Astrocyte (in vitro differentiated cells and primary cell): ENCODE measurements at regions not wholly inside any gene's neighbourhood (a gene's known extent, or its start where the extent isn't known, plus 50 kb on each side); places are given as distances from the start of the nearest gene placed in this dataset.
A peak's percentile ranks its signal among the peaks of the same experiment; 100 is the strongest.

Experiments used
- DNase-seq: peaks from one replicate; pipeline ENCODE4 v3.0.0-alpha.2; 2010; ENCODE audit warnings: low read depth
- FAIRE-seq: peaks from 2 replicates; lab custom pipeline; 2011; peaks lifted over from hg19 to GRCh38; lab: Jason Lieb, UNC
- H2AFZ ChIP-seq: 2 replicates; pipeline ENCODE4 v1.6.0; 2012; ENCODE audit warnings: low read depth, low read length, inconsistent platforms
- H3K27ac ChIP-seq: 2 replicates; pipeline ENCODE4 v1.5.1; 2011; ENCODE audit warnings: low read depth, low read length, inconsistent platforms
- H3K27me3 ChIP-seq: 2 replicates; pipeline ENCODE4 v1.6.0; 2011; ENCODE audit warnings: low read length, inconsistent platforms; ENCODE audit not compliant: insufficient read depth
- H3K36me3 ChIP-seq: 2 replicates; pipeline ENCODE4 v1.5.1; 2011; ENCODE audit warnings: low read length, inconsistent platforms; ENCODE audit not compliant: insufficient read depth
- H3K4me1 ChIP-seq: 2 replicates; pipeline ENCODE4 v1.5.1; 2011; ENCODE audit warnings: low read length, inconsistent platforms; ENCODE audit not compliant: insufficient read depth
- H3K4me2 ChIP-seq: 2 replicates; pipeline ENCODE4 v1.6.0; 2012; ENCODE audit warnings: low read length, inconsistent platforms
- H3K4me3 ChIP-seq: 2 replicates; pipeline ENCODE4 v1.5.1; 2011; ENCODE audit warnings: low read depth, mild to moderate bottlenecking, low read length, inconsistent platforms; ENCODE audit not compliant: insufficient read depth
- H3K79me2 ChIP-seq: 2 replicates; pipeline ENCODE4 v1.6.0; 2012; ENCODE audit warnings: mild to moderate bottlenecking, low read length, inconsistent platforms; ENCODE audit not compliant: insufficient read depth
- H3K9ac ChIP-seq: 2 replicates; pipeline ENCODE4 v1.6.0; 2012; ENCODE audit warnings: mild to moderate bottlenecking, low read length, inconsistent platforms
- H3K9me3 ChIP-seq: 2 replicates; pipeline ENCODE4 v1.5.1; 2012; ENCODE audit warnings: low read depth, mild to moderate bottlenecking, low read length, inconsistent platforms; ENCODE audit not compliant: insufficient read depth
- H4K20me1 ChIP-seq: 2 replicates; pipeline ENCODE4 v1.6.0; 2012; ENCODE audit warnings: low read length, inconsistent platforms; ENCODE audit not compliant: insufficient read depth
- H3K27ac Mint-ChIP-seq: one replicate; pipeline ENCODE4 v1.8.0; 2021; ENCODE audit warnings: mild to moderate bottlenecking, mixed read lengths; ENCODE audit not compliant: unreplicated experiment
- H3K27me3 Mint-ChIP-seq: one replicate; pipeline ENCODE4 v1.8.0; 2021; ENCODE audit warnings: low read depth, mixed read lengths; ENCODE audit not compliant: unreplicated experiment
- H3K36me3 Mint-ChIP-seq: one replicate; pipeline ENCODE4 v1.8.0; 2021; ENCODE audit warnings: low read depth, mixed read lengths; ENCODE audit not compliant: unreplicated experiment
- H3K4me1 Mint-ChIP-seq: one replicate; pipeline ENCODE4 v1.8.0; 2021; ENCODE audit warnings: low read depth, mixed read lengths; ENCODE audit not compliant: unreplicated experiment
- H3K4me3 Mint-ChIP-seq: one replicate; pipeline ENCODE4 v1.8.0; 2021; ENCODE audit warnings: mild to moderate bottlenecking, moderate library complexity, mixed read lengths; ENCODE audit not compliant: unreplicated experiment
- H3K9me3 Mint-ChIP-seq: one replicate; pipeline ENCODE4 v1.8.0; 2021; ENCODE audit warnings: mild to moderate bottlenecking, mixed read lengths; ENCODE audit not compliant: unreplicated experiment
- EZH2 ChIP-seq: IDR thresholded peaks from 2 replicates; pipeline ENCODE4 v1.6.1; 2012; ENCODE audit warnings: mild to moderate bottlenecking, low read length, inconsistent platforms; ENCODE audit not compliant: insufficient read depth
- TF ChIP-seq, protein P1 (sequence below): IDR thresholded peaks from 2 replicates; pipeline ENCODE4 v1.5.1; 2011; ENCODE audit warnings: low read depth, mild to moderate bottlenecking, inconsistent platforms, low read length, moderate library complexity; ENCODE audit not compliant: insufficient read depth

DNA sequence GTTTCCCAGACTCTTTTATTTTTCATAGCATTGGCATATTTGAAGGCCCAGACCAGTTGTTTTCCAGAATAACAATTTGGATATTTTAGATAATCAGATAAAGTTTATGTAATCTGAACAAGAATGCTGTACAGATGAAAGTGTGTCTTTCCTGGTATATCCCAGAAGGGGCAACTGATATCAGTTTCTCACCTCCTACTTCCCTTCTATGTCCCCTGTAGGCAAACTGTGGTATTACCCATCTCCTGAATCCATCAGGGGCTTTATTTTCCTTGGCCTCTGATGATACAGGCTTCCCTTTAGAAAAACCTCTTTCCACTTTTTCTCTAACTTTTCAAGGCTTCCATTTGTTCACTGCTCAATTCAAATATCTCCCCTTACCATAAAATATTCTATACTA, 87.5 kb upstream of the RGS1 start:
- Histone ChIP-seq H3K36me3 (no peaks in the 10 kb centered on the region), H2AFZ (no peak overlapping the region), H3K4me1 (peaks cover 29% of the 10 kb centered on the region), H3K27ac (no peak overlapping the region), H3K4me2 (no peak overlapping the region), H3K27me3 (no peaks in the 10 kb centered on the region), H3K9ac (no peak overlapping the region), H3K4me3 (no peak overlapping the region), H3K79me2 (no peaks in the 10 kb centered on the region), H4K20me1 (no peaks in the 10 kb centered on the region), H3K9me3 (no peaks in the 10 kb centered on the region)
- H3K27ac Mint-ChIP-seq = no peak overlapping the region
- no peak for DNase-seq
- H3K9me3 Mint-ChIP-seq = no peaks in the 10 kb centered on the region
- H3K36me3 Mint-ChIP-seq = no peaks in the 10 kb centered on the region
- no peaks in the 10 kb centered on the region for H3K27me3 Mint-ChIP-seq
- peaks cover 10% of the 10 kb centered on the region for H3K4me1 Mint-ChIP-seq
- TF ChIP-seq EZH2 = no peak
- TF ChIP-seq, protein P1, sequence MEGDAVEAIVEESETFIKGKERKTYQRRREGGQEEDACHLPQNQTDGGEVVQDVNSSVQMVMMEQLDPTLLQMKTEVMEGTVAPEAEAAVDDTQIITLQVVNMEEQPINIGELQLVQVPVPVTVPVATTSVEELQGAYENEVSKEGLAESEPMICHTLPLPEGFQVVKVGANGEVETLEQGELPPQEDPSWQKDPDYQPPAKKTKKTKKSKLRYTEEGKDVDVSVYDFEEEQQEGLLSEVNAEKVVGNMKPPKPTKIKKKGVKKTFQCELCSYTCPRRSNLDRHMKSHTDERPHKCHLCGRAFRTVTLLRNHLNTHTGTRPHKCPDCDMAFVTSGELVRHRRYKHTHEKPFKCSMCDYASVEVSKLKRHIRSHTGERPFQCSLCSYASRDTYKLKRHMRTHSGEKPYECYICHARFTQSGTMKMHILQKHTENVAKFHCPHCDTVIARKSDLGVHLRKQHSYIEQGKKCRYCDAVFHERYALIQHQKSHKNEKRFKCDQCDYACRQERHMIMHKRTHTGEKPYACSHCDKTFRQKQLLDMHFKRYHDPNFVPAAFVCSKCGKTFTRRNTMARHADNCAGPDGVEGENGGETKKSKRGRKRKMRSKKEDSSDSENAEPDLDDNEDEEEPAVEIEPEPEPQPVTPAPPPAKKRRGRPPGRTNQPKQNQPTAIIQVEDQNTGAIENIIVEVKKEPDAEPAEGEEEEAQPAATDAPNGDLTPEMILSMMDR = no peak
- H3K4me3 Mint-ChIP-seq = no peak overlapping the region
- no peak for FAIRE-seq

DNA sequence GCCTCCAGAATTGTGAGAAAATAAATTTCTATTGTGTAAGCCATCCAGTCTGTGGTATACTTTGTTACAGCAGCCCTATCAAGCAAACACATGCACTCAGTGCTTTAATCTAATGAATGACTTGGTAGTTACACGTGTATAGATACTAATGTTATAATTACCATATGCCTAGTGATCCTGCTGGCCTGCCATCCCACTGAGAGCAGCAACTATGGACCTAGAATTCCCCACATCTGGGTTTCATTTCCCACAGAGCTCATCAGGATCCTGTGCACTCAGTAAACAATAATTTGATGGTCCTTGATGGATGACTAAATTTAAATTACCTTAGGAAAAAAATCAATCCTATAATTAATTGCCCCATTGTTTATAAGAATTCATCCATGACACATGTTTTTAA, 86.5 kb upstream of the RGS1 start:
- no peaks in the 10 kb centered on the region for H3K36me3 ChIP-seq
- peak overlapping the region; percentile 92 for H3K27ac Mint-ChIP-seq
- FAIRE-seq (no peak), DNase-seq (peak; percentile 61)
- H3K27ac ChIP-seq = peak overlapping the region; percentile 81
- H3K27me3 Mint-ChIP-seq = no peaks in the 10 kb centered on the region
- H3K9me3 Mint-ChIP-seq = no peaks in the 10 kb centered on the region
- no peaks in the 10 kb centered on the region for H3K27me3 ChIP-seq
- H3K4me3 Mint-ChIP-seq = no peak overlapping the region
- H3K79me2 ChIP-seq = no peaks in the 10 kb centered on the region
- no peak overlapping the region for H2AFZ ChIP-seq
- peak overlapping the region; percentile 13 for H3K9ac ChIP-seq
- no peak overlapping the region for H3K4me2 ChIP-seq
- H3K4me1 ChIP-seq = peaks cover 29% of the 10 kb centered on the region
- TF ChIP-seq, protein P1 = no peak
- TF ChIP-seq EZH2 = no peak
- peaks cover 10% of the 10 kb centered on the region for H3K4me1 Mint-ChIP-seq
- H3K4me3 ChIP-seq = no peak overlapping the region
- H3K36me3 Mint-ChIP-seq = no peaks in the 10 kb centered on the region
- H3K9me3 ChIP-seq = no peaks in the 10 kb centered on the region
- no peaks in the 10 kb centered on the region for H4K20me1 ChIP-seq

- H4K20me1 ChIP-seq = no peaks in the 10 kb centered on the region
- peak; percentile 97 for DNase-seq
- Mint-ChIP-seq H3K9me3 (no peaks in the 10 kb centered on the region), H3K4me1 (peaks cover 10% of the 10 kb centered on the region), H3K36me3 (no peaks in the 10 kb centered on the region), H3K27ac (peak overlapping the region; percentile 92), H3K4me3 (no peak overlapping the region), H3K27me3 (no peaks in the 10 kb centered on the region)
- no peak overlapping the region for H2AFZ ChIP-seq
- no peaks in the 10 kb centered on the region for H3K27me3 ChIP-seq
- TF ChIP-seq, protein P1 = no peak
- no peak for TF ChIP-seq EZH2
- no peaks in the 10 kb centered on the region for H3K79me2 ChIP-seq
- peak overlapping the region; percentile 67 for H3K9ac ChIP-seq
- no peak overlapping the region for H3K4me3 ChIP-seq
- FAIRE-seq = peak; percentile 86
- no peaks in the 10 kb centered on the region for H3K36me3 ChIP-seq
- peak overlapping the region; percentile 81 for H3K27ac ChIP-seq
- H3K9me3 ChIP-seq = no peaks in the 10 kb centered on the region
- H3K4me2 ChIP-seq = no peak overlapping the region
- peaks cover 29% of the 10 kb centered on the region for H3K4me1 ChIP-seq
Observed at GRCh38 chr1:192489748-192490147, 85.8 kb upstream of the RGS1 start.
